Activated naive CD4-positive, alpha-beta T cell treated with anti-CD3 and anti-CD28 coated beads, Interleukin-2, amount 50 U/mL, for 72 hours (primary cell): ENCODE measurements at regions not wholly inside any gene's neighbourhood (a gene's known extent, or its start where the extent isn't known, plus 50 kb on each side); places are given as distances from the start of the nearest gene placed in this dataset.

Source experiments
- ATAC-seq, 2 donors: fragments of 150-1000 bp; cut with Tn5 transposase; 2 replicates each; pipeline ENCODE4 v1.10.0; 2021; ENCODE audit warnings: mild to moderate bottlenecking in 2 of 2, moderate library complexity in 2 of 2
- DNase-seq, 2 donors: peaks; one replicate each; pipeline ENCODE4 v3.0.0; 2021 to 2022; ENCODE audit warnings: low spot score in 2 of 2
- H3K27ac Mint-ChIP-seq, 2 donors: one replicate each; pipeline ENCODE4 v1.8.0; 2022; ENCODE audit warnings: mild to moderate bottlenecking in 2 of 2, mixed read lengths in 2 of 2
- H3K36me3 Mint-ChIP-seq, 2 donors: one replicate each; pipeline ENCODE4 v1.8.0; 2022; ENCODE audit warnings: mixed read lengths in 2 of 2
- H3K9me3 Mint-ChIP-seq, 2 donors: one replicate each; pipeline ENCODE4 v1.8.0; 2022; ENCODE audit warnings: mixed read lengths in 2 of 2

- ATAC-seq (no peak), DNase-seq (no peak)
- peaks cover 0 to 5% of the 10 kb centered on the region in 2 donors for H3K9me3 Mint-ChIP-seq
- H3K27ac Mint-ChIP-seq: no peak overlapping the region
- no peaks in the 10 kb centered on the region for H3K36me3 Mint-ChIP-seq
These were observed 256.1 kb upstream of the SIX2 start for GRCh38 chr2:45265336-45265735.

DNA sequence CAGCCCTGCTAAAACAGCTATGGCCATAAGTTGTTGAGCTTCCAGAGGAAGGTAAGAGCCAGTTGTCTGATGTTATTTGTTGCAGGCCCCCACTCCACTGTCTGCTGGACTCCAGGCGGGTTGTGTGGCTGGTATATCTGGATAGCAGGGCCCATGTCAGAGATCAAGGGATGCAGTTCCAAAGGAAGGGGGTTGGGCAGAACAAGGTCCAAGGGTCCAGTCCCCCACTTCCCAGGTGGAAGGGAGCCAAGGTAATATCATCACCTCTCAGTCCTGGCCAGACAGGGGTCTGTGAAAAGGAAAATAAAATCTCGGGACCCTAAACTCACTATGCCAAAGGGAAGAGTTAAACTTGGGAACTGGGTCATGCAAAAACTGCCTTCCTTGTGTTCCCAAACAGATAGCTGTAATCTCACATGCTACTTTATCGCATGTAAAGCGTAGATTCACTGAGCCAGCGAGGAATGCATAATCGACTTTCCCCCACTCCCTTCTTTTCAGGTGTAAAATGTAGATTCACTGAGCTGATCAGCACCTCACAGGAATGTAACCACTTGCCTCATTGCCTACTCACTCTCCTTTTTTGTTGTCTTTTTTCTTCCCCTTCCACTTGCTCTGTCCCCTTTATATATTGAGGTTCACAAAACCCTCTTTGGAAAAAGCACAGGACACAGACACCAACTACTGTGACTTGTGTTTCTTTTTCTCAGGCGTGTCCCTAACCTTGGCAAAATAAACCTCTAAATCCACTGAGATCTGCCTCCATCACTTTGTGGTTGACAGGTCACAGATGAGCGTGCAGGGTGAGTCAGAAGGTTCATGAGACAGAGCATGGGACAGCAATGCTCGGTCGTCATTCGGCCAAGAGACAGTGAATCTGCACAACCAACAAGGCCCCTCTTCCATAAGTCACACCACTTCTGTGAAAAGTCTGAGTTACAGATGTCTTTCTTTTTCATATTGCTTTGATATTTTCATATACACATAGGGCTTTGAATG is 255.3 kb upstream of the SIX2 start:
- Mint-ChIP-seq H3K27ac (peak overlapping the region in 1 of 2 donors; percentile 18), H3K9me3 (peaks cover 0 to 5% of the 10 kb centered on the region in 2 donors), H3K36me3 (no peaks in the 10 kb centered on the region)
- no peak for DNase-seq
- peak; percentile 48 to 79 for ATAC-seq

DNA sequence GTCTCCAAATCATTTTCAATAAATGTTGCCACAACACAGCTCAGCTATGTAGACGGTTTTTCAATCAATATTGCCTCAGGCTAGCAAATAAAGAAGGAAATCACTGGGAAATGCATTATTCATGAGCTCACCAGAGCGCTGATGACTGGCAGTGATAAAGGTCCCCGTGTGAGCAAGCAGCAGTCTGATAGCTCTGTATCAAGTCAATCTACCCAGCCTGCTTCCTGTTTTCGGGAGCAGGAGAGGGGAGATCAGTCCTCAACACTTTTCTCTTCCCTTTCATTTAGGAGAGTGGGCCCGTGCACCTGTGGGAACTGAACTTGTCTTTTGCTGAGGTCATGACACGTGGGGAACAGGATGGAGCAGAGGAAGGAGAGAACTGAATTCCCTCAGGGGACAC is 253.9 kb upstream of the SIX2 start:
- ATAC-seq (no peak), DNase-seq (no peak)
- no peaks in the 10 kb centered on the region for H3K36me3 Mint-ChIP-seq
- H3K9me3 Mint-ChIP-seq: peaks cover 0 to 5% of the 10 kb centered on the region in 2 donors
- H3K27ac Mint-ChIP-seq: no peak overlapping the region

- peaks cover 0 to 5% of the 10 kb centered on the region in 2 donors for H3K9me3 Mint-ChIP-seq
- H3K36me3 Mint-ChIP-seq: no peaks in the 10 kb centered on the region
- no peak overlapping the region for H3K27ac Mint-ChIP-seq
- ATAC-seq (no peak), DNase-seq (no peak)
These were observed 252.5 kb upstream of the SIX2 start for GRCh38 chr2:45261746-45262145.

DNA sequence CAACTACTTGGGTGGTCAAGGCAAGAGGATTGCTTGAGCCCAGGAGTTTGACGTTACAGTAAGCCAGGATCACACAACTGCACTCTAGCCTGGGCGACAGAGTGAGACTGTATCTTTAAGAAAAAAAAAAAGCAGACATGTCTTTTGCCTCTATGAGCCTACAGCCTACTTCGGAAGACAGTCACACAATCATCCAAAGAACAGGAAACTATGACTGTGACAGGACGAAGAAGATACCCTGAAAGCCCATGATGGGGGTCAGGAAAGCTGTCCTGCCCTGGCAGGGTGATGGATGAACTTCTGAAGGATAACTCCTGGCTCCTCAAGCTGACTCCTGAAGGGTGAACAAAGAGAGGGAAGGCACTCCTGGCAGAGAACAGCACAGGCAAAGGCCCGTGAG is 251.7 kb upstream of the SIX2 start:
- DNase-seq: no peak
- Mint-ChIP-seq H3K36me3 (no peaks in the 10 kb centered on the region), H3K9me3 (peaks cover 0 to 5% of the 10 kb centered on the region in 2 donors), H3K27ac (no peak overlapping the region)
- no peak for ATAC-seq

DNA sequence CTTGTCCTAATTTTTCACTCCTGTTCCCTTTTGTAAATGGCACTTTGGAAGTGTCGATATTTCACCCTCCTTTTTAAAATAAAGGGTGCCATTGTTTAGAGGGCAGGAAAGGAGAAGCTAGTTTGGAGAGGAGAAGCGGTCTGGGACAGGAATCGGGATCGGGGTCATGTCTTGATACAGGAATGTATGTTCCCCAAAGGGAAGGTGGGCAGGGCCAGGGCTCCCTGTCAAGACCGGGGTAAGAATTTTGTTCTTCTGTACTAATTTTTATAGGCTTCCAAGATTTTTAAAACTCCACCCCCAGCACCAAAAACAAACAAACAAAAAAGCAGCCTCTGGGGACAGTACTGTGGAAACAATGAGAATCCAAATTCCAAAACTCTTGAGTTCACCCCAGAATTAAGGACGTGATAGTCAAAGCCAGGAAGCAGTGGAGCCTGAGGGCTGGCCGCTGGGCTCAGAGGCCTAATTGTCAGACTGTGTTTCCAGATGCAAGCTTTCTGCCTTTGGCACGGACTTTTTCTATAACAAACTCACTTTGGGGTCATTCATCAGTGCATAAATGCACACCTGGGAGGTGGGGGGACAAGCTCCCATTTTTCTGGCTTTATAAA is 250.4 kb upstream of the SIX2 start:
- DNase-seq (no peak), ATAC-seq (no peak)
- Mint-ChIP-seq H3K9me3 (peaks cover 0 to 2% of the 10 kb centered on the region in 2 donors), H3K36me3 (no peaks in the 10 kb centered on the region), H3K27ac (no peak overlapping the region)

DNA sequence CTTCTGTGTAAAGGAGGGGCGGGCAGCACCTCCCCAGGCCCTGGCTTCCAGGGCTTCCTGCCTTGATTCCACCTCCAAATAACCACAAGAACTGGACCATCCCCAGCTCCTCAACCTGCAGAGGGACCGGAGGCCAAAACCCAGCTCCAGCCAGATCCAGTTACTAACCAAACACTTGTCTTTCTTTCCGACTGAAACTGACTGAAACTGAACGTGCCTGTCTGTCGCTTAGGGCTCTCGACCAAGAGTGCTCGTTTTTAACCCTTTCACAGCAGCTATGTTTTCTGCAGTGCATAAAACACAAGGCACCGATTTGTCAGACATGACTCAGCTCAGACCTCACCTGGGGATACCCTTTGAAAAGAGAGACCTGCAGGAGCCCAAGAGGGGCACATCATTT is 249.9 kb upstream of the SIX2 start:
- ATAC-seq: no peak
- Mint-ChIP-seq H3K9me3 (no peaks in the 10 kb centered on the region), H3K36me3 (no peaks in the 10 kb centered on the region)

DNA sequence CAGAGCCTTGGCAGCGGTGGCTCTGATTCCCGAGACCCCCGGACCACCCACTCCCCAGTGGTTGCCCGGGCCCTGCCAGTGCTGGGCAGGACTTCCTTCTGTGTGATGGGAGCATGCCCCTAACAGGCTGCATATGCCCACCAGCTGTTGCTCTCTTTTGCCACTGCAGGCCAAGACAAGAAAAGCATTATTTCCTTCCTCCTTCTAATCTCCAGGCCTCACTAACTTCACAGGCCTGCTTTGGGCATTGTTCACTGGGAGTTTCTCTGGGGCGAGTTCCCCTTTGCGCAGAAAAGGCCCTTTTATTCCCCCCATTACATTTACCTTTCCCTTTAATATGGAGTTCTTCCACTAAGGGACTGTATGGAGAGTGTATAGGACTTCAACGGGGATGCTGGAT is 249.1 kb upstream of the SIX2 start:
- DNase-seq (no peak), ATAC-seq (no peak)
- no peak overlapping the region for H3K27ac Mint-ChIP-seq
- no peaks in the 10 kb centered on the region for H3K36me3 Mint-ChIP-seq
- no peaks in the 10 kb centered on the region for H3K9me3 Mint-ChIP-seq

More for the DNA sequence above, 249.9 kb upstream of the SIX2 start:
- no peak for DNase-seq
- no peak overlapping the region for H3K27ac Mint-ChIP-seq

GRCh38 chr2:45257820-45258219 is 248.6 kb upstream of the SIX2 start:
- DNase-seq: no peak
- H3K36me3 Mint-ChIP-seq: no peaks in the 10 kb centered on the region
- H3K27ac Mint-ChIP-seq: no peak overlapping the region
- no peak for ATAC-seq
- no peaks in the 10 kb centered on the region for H3K9me3 Mint-ChIP-seq

- no peaks in the 10 kb centered on the region for H3K9me3 Mint-ChIP-seq
- no peaks in the 10 kb centered on the region for H3K36me3 Mint-ChIP-seq
- no peak overlapping the region for H3K27ac Mint-ChIP-seq
- DNase-seq (no peak), ATAC-seq (no peak)
These were observed 247.8 kb upstream of the SIX2 start for GRCh38 chr2:45256867-45257641.

DNA sequence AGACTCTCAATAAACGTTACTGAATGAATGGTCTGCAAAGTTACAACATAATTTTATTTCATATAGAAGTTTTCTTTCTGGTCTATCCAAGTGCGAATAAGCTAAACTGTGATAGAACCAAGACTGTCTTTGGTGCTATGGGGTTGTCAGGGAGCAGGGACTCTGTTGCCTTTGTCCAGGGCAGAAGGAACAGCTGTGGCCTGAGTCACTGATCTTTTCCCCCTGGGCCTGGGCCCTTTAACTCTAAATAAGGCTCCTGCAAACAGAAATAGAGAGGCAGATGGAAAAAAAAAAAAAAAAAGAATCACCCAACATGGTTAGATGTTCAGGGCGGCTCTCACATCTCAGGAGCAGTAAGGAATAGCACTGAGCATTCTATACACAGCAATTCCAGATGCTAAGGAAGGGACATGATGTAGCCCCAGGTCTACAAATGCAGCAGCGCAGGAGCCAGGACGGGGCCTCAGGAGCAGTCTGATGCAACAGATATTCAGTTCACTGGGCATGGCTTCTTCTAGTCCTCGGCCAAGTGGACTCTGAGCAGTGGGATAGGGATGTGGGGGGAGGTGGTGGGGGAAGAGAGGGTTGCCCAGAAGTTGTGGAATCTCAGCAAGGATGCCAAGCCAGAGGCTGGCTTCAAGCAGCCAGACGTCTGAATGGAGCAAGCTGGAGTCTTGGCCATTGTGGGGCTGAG is 247.1 kb upstream of the SIX2 start:
- DNase-seq (no peak), ATAC-seq (no peak)
- Mint-ChIP-seq H3K9me3 (no peaks in the 10 kb centered on the region), H3K36me3 (no peaks in the 10 kb centered on the region), H3K27ac (no peak overlapping the region)

- Mint-ChIP-seq H3K9me3 (no peaks in the 10 kb centered on the region), H3K36me3 (no peaks in the 10 kb centered on the region), H3K27ac (no peak overlapping the region)
- ATAC-seq (no peak), DNase-seq (no peak)
These were observed 246.3 kb upstream of the SIX2 start for GRCh38 chr2:45255563-45255962.

- no peak overlapping the region for H3K27ac Mint-ChIP-seq
- ATAC-seq (no peak), DNase-seq (no peak)
- H3K36me3 Mint-ChIP-seq: no peaks in the 10 kb centered on the region
- H3K9me3 Mint-ChIP-seq: peaks cover 0 to 6% of the 10 kb centered on the region in 2 donors
These were observed 244.8 kb upstream of the SIX2 start for GRCh38 chr2:45254025-45254424.

DNA sequence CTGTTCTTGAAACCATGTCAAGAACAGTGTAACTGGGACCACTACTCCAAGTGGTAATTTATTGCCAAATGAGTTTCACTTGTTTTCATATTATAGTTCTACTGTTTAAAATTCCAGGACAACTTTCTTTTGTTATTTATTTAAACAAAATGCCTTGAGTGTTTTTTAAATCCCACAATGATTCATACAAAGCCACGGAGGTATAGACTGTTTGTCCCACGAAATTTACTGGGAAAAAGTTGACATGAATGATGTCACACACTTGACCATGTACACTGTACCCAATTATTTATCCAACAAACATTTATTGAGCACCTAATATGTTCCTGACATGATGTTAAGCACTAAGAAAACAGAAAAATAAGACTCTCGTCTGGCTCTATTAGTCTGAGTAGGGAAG is 243.9 kb upstream of the SIX2 start:
- DNase-seq (no peak), ATAC-seq (no peak)
- Mint-ChIP-seq H3K27ac (no peak overlapping the region), H3K9me3 (peaks cover 0 to 7% of the 10 kb centered on the region in 2 donors), H3K36me3 (no peaks in the 10 kb centered on the region)

DNA sequence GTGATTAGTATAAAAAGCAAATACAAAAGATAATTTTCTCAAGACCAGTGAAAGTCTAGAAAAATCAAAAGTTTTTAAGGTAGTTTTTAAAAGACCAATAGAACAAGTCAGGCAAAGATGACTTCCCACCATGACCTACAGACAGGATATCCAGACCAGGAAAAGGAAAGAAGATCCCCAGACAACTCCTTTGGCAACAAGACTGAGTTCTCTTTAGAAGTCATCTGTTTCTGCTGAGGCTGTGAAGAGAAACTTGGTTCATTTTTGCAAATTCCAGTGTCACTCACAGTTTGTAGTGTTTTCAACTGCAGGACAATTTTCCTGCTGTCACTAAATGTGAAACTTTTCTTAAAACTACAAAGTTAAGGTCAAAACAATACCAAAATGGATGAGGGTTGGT is 240.9 kb upstream of the SIX2 start:
- ATAC-seq: no peak
- Mint-ChIP-seq H3K9me3 (peaks cover 0 to 7% of the 10 kb centered on the region in 2 donors), H3K36me3 (no peaks in the 10 kb centered on the region), H3K27ac (no peak overlapping the region)
- no peak for DNase-seq

DNA sequence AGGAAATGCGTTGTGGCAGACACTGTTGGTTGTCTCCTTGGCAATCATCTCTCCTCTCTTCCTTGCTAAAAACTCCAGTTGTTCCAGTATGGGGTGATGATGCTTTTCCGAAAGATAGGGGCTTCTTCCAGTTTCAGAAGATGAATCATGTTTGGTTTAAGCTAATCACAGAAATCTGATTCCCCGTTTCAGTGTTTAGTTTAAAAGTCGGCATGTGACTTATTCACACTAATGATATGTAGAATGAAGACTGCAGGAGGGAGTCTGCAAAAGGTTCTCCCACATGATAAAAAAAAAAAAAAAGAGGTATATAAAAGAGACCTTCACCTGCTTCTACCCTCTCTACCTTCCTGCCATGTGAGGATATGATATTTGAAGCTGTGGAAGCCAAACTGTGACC is 239.0 kb upstream of the SIX2 start:
- DNase-seq (no peak), ATAC-seq (no peak)
- Mint-ChIP-seq H3K9me3 (peaks cover 0 to 7% of the 10 kb centered on the region in 2 donors), H3K36me3 (no peaks in the 10 kb centered on the region), H3K27ac (no peak overlapping the region)
